ENCODE measurements at regions not wholly inside any gene's neighbourhood (a gene's known extent, or its start where the extent isn't known, plus 50 kb on each side); places are given as distances from the start of the nearest gene placed in this dataset.
A peak's percentile ranks its signal among the peaks of the same experiment; 100 is the strongest.

GRCh38 chr18:69109686-69110085 is 291.0 kb upstream of the DOK6 start:
- DNase-seq (ENCODE audit: low read depth), result peak; percentile 45

DNA sequence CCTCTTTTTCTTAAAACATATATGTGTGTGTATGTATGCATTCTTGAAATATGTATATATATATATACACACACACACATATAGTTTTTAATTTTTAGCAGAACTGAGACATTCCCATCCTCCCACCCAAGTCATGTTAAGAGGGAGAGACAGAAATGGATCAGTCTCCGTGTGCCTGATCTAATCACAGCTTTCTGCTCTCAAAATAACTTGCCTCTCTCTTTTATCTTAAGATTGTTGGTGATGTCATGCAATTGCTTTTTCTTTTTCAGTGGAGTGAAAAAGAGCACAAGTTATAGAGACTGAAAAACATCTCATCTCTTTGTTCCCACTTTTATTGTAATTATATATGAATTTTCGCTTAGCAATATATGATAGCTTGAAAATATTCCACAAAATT is 279.9 kb upstream of the DOK6 start:
- DNase-seq (ENCODE audit: low read depth), result no peak

- DNase-seq (ENCODE audit: low read depth), result no peak
These were observed 277.3 kb upstream of the DOK6 start for GRCh38 chr18:69123421-69123820.

GRCh38 chr18:69127873-69128500 is 272.7 kb upstream of the DOK6 start:
- no peak for DNase-seq (ENCODE audit: low read depth)

DNA sequence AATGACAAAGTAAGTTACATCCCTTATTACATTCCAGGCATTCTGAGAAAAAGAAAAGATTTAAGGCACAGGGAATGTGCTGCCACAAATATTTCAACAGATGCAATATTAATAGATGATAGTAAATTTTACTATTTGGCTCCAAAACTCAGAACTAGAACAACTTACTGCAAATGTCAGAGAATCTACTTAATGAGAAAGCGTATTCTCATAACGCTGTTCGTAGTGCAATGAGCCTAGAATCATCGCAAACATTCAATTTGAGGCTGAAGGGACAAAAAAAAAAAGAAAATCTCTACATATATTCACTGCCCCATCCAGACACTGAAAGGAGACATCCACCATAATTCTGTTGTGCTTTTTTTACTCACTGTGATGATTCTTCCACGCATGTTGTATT is 272.1 kb upstream of the DOK6 start:
- DNase-seq (ENCODE audit: low read depth), result no peak

- DNase-seq (ENCODE audit: low read depth), result no peak
These were observed 271.7 kb upstream of the DOK6 start for GRCh38 chr18:69128978-69129377.

DNA sequence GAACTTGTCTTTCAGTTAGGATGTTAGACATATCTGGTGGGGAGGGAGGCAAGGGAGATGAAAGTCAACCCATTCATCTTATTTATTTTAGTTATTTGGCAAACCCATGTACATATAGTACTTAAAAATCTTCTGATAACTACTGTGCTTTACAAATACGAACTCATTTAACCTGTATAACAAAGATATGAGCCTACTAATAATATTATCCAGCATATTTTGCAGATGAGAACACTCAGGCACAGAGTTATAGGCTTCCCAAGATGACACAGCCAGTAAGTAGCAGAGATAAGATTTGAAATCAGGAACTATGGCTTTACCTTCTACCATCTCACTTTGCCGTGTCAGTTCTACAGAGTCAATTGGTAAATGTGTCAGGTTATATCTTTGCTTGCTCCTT is 262.6 kb upstream of the DOK6 start:
- no peak for DNase-seq (ENCODE audit: low read depth)

- no peak for DNase-seq (ENCODE audit: low read depth)
These were observed 257.6 kb upstream of the DOK6 start for GRCh38 chr18:69143084-69143483.

DNA sequence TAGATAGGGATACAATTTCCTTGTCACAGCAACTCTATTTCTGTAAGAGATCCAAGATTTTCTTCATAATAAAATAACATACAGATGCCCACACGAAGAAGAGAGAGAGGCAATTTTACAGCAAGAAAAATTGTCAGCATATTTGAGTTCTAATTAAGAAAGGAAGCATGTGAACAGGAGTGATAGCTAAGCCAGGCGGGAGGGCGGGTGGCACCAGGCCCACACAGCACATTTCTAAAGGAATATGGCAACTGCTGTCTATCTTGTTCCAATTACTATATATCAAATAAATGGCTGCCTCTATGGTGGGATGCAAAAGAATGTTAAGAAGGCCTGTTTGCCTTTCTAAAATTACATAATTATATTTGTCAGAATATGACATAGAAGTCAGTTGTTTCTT is 248.3 kb upstream of the DOK6 start:
- no peak for DNase-seq (ENCODE audit: low read depth)

DNA sequence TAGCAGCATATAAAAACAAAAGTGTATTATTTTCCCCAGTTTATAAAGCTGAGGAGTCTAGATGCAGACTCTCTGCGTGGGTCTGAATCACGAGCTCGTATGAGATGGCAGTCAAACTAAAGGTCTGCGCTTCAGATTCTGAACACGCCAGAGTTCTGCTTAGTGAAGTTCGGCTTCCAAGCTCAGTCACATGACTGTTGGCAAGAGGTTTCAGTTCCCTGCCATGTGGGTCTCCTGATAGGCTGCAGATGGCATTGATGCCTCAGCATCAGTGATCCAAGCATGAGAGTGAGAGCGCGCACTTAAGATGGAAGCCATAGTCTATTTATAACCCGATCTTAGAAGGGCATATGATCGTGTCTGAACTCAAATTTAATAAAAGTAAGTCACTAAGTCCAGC is 242.8 kb upstream of the DOK6 start:
- no peak for DNase-seq (ENCODE audit: low read depth)

DNA sequence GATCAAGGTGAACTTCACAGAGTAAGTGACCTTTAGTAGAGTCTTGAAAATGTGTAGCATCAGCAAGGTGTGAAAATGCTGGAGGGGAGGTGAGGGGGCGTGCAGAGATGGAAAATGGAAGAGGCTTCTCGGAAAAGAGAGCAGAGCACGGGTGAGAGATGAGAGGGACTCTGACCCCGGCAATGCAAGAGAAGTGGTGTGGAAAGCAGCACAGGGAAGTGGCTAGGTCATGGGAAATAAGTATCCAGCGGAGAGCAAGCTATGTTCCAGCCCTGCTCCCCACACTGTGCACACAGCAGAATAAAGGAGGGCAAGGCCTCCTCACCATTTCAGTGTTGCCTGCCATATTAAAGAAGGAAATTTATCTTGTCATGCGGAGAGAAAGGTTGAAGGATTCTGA is 241.7 kb upstream of the DOK6 start:
- no peak for DNase-seq (ENCODE audit: low read depth)

- DNase-seq (ENCODE audit: low read depth), result peak; percentile 24
These were observed 239.2 kb upstream of the DOK6 start for GRCh38 chr18:69161383-69162028.

DNA sequence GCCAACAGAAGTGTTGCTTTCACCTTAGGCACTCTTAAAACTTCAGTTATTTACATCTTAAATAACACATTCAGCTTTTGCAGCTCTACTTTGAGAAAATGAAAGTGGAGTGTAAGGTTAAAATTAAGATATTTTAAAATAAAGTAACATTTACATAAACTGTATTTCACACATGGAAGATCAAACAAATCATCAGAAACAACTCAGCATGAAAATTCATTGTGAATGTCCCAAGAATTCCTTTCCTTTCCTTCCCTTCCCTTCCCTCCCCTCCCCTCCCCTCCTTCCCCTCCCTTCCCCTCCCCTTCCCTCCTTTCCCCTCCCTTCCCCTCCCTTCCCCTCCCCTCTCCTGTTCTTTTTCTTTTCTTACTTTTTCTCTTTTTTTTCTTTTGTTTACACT is 238.0 kb upstream of the DOK6 start:
- no peak for DNase-seq (ENCODE audit: low read depth)

GRCh38 chr18:69172046-69172445 is 228.6 kb upstream of the DOK6 start:
- DNase-seq (ENCODE audit: low read depth), result peak; percentile 12

- DNase-seq (ENCODE audit: low read depth), result no peak
These were observed 225.0 kb upstream of the DOK6 start for GRCh38 chr18:69175681-69176080.

GRCh38 chr18:69176741-69177140 is 223.9 kb upstream of the DOK6 start:
- no peak for DNase-seq (ENCODE audit: low read depth)

DNA sequence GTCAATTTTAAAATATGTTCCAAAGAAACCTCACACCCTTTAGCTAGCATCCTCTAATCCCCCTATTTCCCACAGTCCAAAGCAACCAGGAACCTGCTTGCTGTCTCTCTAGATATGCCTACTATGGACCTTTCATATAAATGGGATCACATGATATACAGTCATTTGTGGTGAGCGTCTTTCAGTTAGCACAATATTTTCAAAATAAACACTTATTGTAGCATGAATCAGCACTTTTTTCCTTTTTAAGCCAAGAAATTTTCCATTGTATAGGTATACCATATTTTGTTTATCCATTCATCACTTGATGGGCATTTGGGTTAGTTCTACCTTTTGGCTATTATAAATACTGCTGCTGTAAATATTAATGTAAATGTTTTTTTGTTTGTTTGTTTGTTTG is 223.0 kb upstream of the DOK6 start:
- peak; percentile 30 for DNase-seq (ENCODE audit: low read depth)

GRCh38 chr18:69186162-69186561 is 214.5 kb upstream of the DOK6 start:
- no peak for DNase-seq (ENCODE audit: low read depth)

DNA sequence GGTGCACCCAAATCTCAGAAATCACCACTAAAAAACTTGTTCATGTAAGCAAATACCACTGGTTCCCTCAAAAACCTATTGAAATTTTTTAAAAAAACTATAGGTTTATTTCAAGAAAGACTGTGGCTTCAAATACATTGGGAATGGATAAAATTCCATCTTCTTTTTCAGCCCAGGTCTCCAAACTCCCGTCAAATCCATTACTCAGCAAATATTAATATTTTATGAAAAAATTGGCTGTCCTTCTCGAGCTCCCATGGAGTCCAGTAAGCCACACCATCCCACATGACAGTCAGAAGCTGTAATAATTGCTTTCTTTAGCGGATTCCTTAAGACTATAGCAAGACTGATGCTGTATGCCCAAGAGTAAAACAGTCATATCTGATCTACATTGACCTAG is 204.4 kb upstream of the DOK6 start:
- DNase-seq (ENCODE audit: low read depth), result no peak

DNA sequence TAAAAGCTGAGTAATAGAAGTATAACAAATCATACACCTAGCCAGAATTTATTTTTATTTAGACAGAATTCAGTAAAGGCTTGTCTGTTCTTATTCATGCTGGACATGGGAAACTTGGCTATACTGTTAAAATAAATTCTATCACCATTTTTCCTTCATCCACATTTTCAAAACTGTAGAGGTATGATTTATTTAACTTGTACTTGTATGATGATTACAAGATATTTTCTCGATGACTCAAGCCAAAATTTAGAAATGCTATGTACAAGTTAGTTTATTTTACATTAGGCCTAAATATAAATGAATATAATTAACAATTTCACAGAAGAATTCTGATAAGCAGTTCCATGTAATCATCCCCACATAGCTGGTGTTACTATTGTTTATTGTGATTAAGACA is 194.8 kb upstream of the DOK6 start:
- peak; percentile 4 for DNase-seq (ENCODE audit: low read depth)

GRCh38 chr18:69208545-69208944 is 192.1 kb upstream of the DOK6 start:
- DNase-seq (ENCODE audit: low read depth), result no peak

DNA sequence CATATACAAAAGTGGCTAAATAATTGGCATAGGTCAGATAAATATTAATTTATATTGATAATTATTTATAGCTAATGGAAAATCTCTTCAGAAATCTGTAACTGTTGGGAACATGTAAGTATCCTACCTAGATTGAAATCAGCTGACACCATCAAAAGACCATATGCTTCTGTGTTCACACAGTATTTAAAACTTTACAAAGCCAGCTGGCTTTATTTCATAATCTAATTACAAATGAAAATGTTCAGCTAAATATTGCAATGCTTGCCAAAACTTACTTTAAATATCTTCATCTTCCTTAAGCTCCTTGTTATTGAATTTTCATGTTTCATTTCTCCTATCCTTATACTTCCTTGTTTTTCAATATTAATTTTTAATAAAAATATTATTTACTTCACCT is 190.9 kb upstream of the DOK6 start:
- no peak for DNase-seq (ENCODE audit: low read depth)

- no peak for DNase-seq (ENCODE audit: low read depth)
These were observed 186.8 kb upstream of the DOK6 start for GRCh38 chr18:69213842-69214241.

DNA sequence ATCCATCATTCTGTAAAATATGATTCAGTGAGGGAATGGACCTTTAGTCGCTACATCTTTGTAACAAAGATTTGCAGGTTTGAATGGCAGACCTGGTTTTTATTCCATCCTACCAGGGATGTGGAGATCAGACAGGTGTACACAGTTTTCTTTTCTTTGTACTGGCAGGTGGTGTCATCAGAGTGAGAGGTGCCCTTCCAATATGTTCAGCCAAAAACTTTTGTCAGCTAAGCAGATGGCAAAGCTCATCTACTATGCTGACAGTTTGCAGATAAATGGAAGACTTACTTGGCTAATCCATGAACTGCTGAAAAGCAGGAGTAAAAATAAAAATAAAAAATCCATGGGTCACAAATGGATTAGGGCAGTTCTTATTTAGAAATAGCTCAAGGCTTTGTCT is 185.5 kb upstream of the DOK6 start:
- no peak for DNase-seq (ENCODE audit: low read depth)
